GM19463 (cell line): ENCODE measurements at regions not wholly inside any gene's neighbourhood (a gene's known extent, or its start where the extent isn't known, plus 50 kb on each side); places are given as distances from the start of the nearest gene placed in this dataset.
"Not testable (repeated sequence)": the region's sequence is repeated elsewhere in the genome, so short reads cannot be mapped to it uniquely, and the experiment has no call there.

Experiments
- ATAC-seq: cut with Tn5 transposase; IDR thresholded peaks from one replicate; pipeline ENCODE4 v1.9.1; 2021; ENCODE audit warnings: mild to moderate bottlenecking, moderate library complexity; ENCODE audit not compliant: unreplicated experiment

DNA sequence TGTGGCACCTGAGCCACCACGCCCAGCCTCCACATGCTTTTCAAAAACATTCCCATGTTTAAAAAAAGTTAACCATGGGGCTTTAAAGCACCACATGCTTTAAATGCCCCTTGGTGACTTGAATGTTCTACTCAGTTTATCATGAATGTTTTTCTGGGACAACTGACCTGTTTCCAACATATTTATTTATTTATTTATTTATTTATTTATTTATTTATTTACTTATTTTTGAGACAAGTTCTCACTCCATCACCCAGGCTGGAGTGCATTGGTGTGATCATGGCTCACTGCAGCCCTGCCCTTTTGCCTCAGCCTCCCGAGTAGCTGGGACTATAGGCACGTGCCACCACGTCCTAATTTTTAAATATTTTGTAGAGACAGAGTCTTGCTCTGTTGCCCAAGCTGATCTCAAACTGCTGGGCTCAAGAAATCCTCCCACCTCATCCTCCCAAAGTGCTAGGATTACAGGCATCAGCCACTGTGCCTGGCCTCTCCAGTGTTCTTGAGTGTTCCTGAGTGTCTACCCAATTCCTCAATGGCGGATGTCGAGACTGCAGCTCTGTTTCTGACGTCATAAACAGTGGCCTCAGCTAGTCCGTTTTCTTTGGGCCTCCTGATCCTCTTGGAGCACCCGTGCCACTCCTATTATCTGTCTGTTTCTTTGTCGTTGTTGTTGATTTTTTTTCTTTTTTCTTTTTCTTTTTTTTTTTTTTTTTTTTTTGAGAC lies 185.7 kb upstream of the TP53TG3 start:
- not testable (repeated sequence) for ATAC-seq

DNA sequence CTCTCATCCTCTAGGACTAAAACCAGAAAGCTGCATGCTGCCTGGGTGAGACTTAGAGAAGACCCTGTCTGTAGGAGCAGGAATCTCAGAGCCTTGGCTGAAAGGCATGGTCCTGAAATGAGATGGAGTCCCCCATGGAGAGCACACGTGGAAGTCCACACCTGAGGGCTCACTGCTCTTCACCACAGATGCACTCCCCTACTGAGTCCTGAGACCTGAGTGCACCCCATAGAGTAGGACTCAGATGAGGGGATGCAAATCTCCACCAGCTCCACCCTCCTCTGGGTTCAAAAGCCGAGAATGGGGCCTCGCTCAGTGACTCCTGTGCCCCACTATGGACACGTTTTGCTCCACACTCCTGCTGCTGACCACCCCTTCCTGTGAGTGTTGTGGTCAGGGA lies 171.4 kb upstream of the TP53TG3 start:
- not testable (repeated sequence) for ATAC-seq

DNA sequence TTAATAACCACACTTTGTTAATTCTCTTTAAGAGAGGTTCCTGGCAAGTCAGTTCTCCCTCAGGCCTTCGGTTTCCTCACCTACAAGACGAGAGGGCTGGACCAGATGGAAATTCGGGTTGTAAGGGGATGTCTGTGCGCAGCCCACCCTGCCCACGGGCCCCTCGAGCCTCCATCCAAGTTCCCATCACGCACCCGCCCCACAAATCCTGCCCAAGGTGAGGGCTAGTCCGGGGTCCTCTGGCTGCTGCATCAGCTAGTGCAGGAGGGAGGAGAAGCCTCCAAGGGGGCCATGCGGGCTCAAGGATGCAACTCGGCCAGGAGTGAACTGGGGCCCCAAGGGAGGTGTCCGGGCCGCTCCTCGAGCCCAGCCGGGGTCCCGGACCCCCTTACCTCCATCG lies 169.6 kb upstream of the TP53TG3 start:
- not testable (repeated sequence) for ATAC-seq

DNA sequence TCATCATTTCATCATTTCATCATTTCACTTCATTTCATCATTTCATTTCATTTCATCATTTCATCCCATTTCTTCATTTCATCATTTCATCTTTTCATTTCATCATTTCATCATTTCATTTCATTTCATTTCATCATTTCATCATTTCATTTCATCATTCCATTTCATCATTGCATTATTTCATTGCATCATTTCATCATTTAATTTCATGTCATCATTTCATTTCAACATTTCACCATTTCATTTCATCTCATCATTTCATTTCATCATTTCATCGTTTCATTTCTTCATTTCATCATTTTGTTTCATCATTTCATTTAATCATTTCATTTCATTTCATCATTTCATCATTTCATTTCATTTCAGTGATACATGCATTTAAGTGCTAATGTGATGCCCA lies 166.9 kb upstream of the TP53TG3 start:
- not testable (repeated sequence) for ATAC-seq

DNA sequence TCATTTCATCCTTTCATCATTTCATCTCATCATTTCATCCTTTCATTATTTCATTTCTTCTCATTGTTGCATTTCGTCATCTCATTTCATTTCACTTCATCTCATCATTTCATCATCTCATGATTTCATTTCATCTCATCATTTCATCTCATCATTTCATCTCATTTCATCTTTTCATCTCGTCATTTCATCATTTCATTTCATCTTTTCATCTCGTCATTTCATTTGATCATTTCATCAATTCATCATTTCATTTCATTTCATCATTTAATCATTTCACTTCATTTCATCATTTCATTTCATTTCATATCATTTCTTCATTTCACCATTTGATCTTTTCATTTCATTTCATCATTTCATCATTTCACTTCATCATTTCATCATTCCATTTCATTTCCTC lies 131.3 kb upstream of the TP53TG3 start:
- not testable (repeated sequence) for ATAC-seq

DNA sequence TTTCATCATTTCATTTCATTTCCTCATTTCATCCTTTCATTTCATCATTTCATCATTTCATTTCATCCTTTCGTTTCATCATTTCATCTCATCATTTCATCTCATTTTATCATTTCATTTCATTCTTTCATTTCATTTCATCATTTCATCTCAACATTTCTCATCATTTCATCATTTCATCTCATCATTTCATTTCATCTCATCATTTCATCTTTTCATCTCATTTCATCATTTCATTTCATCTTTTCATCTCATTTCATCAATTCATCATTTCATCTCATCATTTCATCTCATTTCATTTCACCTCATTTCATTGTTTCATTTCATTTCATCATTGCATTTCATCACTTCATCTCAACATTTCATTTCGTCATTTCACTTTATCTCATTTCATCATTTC lies 129.7 kb upstream of the TP53TG3 start:
- not testable (repeated sequence) for ATAC-seq
